ENCODE measurements at regions not wholly inside any gene's neighbourhood (a gene's known extent, or its start where the extent isn't known, plus 50 kb on each side); places are given as distances from the start of the nearest gene placed in this dataset.
A peak's percentile ranks its signal among the peaks of the same experiment; 100 is the strongest.

DNA sequence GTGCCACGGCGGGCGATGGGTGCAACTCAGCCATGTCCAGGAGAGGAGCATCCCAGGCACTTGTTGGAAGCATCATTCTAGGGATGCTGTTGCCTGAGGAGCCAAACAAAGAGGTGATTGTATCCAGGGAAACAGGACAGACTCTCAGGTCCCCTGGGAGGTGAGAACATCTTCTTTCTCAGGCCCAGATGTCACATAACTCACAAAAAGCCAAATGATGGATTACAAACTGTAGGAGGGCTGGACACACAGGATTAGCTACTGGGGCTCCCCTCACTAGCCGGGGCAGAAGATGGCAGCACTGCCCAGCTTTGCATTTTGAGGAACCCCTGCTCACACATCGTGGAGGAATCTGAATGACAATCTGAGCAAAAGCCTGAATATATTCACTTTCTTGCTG, 64.7 kb upstream of the NFIL3 start:
- Histone ChIP-seq H3K4me1 (ENCODE audit: control insufficient read depth in 1 of 2, insufficient read depth in 2 of 2, low read length in 2 of 2) (no peaks in the 10 kb centered on the region), H3K9me2 (ENCODE audit: insufficient read depth) (0 out of 2 replicates have a peak, but pooled peaks cover 2% of the 10 kb centered on the region), H2AFZ (ENCODE audit: low read depth, low read length, poor library complexity, severe bottlenecking) (no peak overlapping the region), H3K9ac (ENCODE audit: low read length) (no peak overlapping the region), H3K27me3 (ENCODE audit: insufficient read depth, low read length) (0 out of 2 replicates have a peak, but pooled peaks cover 6% of the 10 kb centered on the region), H3K4me3 (replicated peaks in 1 of 2; ENCODE audit: low read depth in 1 of 2, low read length in 2 of 2) (no peak overlapping the region), H4K20me1 (ENCODE audit: insufficient read depth) (no peaks in the 10 kb centered on the region), H3K79me2 (ENCODE audit: insufficient read depth, low read length) (no peaks in the 10 kb centered on the region), H3K4me2 (ENCODE audit: low read length) (no peak overlapping the region), H3K27ac (ENCODE audit: low read depth, low read length) (no peak overlapping the region), H3K9me3 (ENCODE audit: control insufficient read depth in 1 of 2, insufficient read depth in 1 of 2, low read depth in 1 of 2, low read length in 2 of 2) (no peaks in the 10 kb centered on the region), H3K36me3 (ENCODE audit: control insufficient read depth in 1 of 2, insufficient read depth in 2 of 2, low read length in 2 of 2) (no peaks in the 10 kb centered on the region)
- TF ChIP-seq JUND (IDR thresholded peaks at IDR 0.05): no peak
- TF ChIP-seq ZNF274 (IDR thresholded peaks at IDR 0.05; ENCODE audit: low read depth, low read length): no peak
- TF ChIP-seq EGR1 (IDR thresholded peaks at IDR 0.05; ENCODE audit: low read depth): no peak
- no peak for TF ChIP-seq EZH2phosphoT487 (IDR thresholded peaks at IDR 0.05; ENCODE audit: borderline replicate concordance)
- TF ChIP-seq EZH2 (IDR thresholded peaks at IDR 0.05): no peak
- TF ChIP-seq YY1 (IDR thresholded peaks at IDR 0.05; ENCODE audit: extremely low read depth, insufficient replicate concordance, low read depth, low read length): no peak
- TF ChIP-seq FOSL1 (IDR thresholded peaks at IDR 0.05; ENCODE audit: low read depth): no peak
- TF ChIP-seq ZFX (IDR thresholded peaks at IDR 0.05): no peak
- ChIA-PET RAD21 (ENCODE audit: low non-redundant PET in 1 of 2, low total read pairs in 2 of 2, uncharacterized antibody in 2 of 2, unreplicated experiment in 2 of 2) (no interaction called here), CTCF (no interaction called here), POLR2A (no interaction called here)
- BruUV-seq (replicated peaks): no TSS peak
- ATAC-seq (no peak), DNase-seq (ENCODE audit: low read depth, low spot score) (no peak)
- intact Hi-C loops (cut with micrococcal nuclease): no loop called here

DNA sequence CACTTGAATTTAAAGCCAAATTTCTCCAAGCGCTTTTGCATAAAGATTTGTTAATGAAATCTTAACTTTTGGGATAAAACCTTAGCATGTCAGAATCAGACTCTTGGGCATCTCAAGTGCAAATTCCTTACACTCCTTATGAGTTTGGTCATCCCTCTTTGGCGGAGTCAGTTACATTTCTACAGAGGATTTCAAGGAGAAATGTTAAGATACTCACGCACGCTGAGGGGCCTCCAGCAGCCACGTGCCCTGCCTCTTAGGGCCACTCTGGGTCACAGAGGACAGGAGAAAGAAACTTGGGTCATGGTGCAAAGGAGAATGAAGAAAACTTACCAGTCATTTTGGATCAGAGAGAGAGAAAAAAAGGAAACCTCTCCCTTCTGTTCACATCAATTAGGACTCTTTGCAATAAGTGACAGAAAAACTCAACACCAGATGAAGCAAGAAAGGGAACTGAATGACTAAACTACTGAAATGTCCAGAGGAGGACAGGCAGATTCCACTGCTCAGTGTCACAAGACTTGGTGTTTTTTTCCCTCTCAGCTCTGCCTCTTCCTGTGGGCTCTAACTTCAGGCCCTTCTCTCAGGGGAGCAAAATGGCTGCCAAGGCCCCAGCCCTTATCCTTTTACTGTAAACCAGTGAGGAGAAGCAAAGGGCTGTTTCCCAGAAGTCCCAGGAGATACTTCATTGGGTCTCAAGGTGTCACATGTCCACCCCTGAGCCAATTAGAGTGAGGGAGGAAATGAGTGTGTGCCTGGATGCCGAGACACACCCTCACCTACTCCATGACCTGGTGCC, 63.3 kb upstream of the NFIL3 start:
- H3K9me3 ChIP-seq (ENCODE audit: control insufficient read depth in 1 of 2, insufficient read depth in 1 of 2, low read depth in 1 of 2, low read length in 2 of 2): no peaks in the 10 kb centered on the region
- 0 out of 2 replicates have a peak, but pooled peaks cover 6% of the 10 kb centered on the region for H3K27me3 ChIP-seq (ENCODE audit: insufficient read depth, low read length)
- intact Hi-C loops (cut with micrococcal nuclease): no loop called here
- no peaks in the 10 kb centered on the region for H3K36me3 ChIP-seq (ENCODE audit: control insufficient read depth in 1 of 2, insufficient read depth in 2 of 2, low read length in 2 of 2)
- H3K9me2 ChIP-seq (ENCODE audit: insufficient read depth): 0 out of 2 replicates have a peak, but pooled peaks cover 2% of the 10 kb centered on the region
- no peak overlapping the region for H3K4me2 ChIP-seq (ENCODE audit: low read length)
- DNase-seq (ENCODE audit: low read depth, low spot score) (no peak), ATAC-seq (peak; percentile 59)
- H3K79me2 ChIP-seq (ENCODE audit: insufficient read depth, low read length): no peaks in the 10 kb centered on the region
- ChIA-PET RAD21 (ENCODE audit: low non-redundant PET in 1 of 2, low total read pairs in 2 of 2, uncharacterized antibody in 2 of 2, unreplicated experiment in 2 of 2) (no interaction called here), POLR2A (no interaction called here), CTCF (no interaction called here)
- no peak overlapping the region for H3K27ac ChIP-seq (ENCODE audit: low read depth, low read length)
- H3K4me1 ChIP-seq (ENCODE audit: control insufficient read depth in 1 of 2, insufficient read depth in 2 of 2, low read length in 2 of 2): no peaks in the 10 kb centered on the region
- no peaks in the 10 kb centered on the region for H4K20me1 ChIP-seq (ENCODE audit: insufficient read depth)
- no peak overlapping the region for H3K4me3 ChIP-seq (replicated peaks in 1 of 2; ENCODE audit: low read depth in 1 of 2, low read length in 2 of 2)
- peak overlapping the region; percentile 35 for H2AFZ ChIP-seq (ENCODE audit: low read depth, low read length, poor library complexity, severe bottlenecking)
- no TSS peak for BruUV-seq (replicated peaks)
- no peak for TF ChIP-seq SIN3A (IDR thresholded peaks at IDR 0.05; ENCODE audit: low read depth)
- H3K9ac ChIP-seq (ENCODE audit: low read length): no peak overlapping the region

Measured in HCT116 (cell line).